Epithelial cell of proximal tubule (primary cell): ENCODE measurements at regions not wholly inside any gene's neighbourhood (a gene's known extent, or its start where the extent isn't known, plus 50 kb on each side); places are given as distances from the start of the nearest gene placed in this dataset.

ENCODE experiments used
- DNase-seq: peaks from one replicate; pipeline ENCODE4 v3.0.0-alpha.2; 2011; ENCODE audit warnings: low read depth
- H3K4me3 ChIP-seq: 2 replicates; pipeline ENCODE4 v1.5.1; 2011; ENCODE audit warnings: low read depth, mild to moderate bottlenecking, low read length
- CTCF ChIP-seq: conservative IDR thresholded peaks from 2 replicates; pipeline ENCODE4 v1.5.1; 2012; ENCODE audit warnings: low read depth, mild to moderate bottlenecking, low read length

- no peak for DNase-seq
- H3K4me3 ChIP-seq = no peak overlapping the region
- TF ChIP-seq CTCF = no peak
Observed at GRCh38 chr2:104598636-104599035, 255.3 kb upstream of the POU3F3 start.

DNA sequence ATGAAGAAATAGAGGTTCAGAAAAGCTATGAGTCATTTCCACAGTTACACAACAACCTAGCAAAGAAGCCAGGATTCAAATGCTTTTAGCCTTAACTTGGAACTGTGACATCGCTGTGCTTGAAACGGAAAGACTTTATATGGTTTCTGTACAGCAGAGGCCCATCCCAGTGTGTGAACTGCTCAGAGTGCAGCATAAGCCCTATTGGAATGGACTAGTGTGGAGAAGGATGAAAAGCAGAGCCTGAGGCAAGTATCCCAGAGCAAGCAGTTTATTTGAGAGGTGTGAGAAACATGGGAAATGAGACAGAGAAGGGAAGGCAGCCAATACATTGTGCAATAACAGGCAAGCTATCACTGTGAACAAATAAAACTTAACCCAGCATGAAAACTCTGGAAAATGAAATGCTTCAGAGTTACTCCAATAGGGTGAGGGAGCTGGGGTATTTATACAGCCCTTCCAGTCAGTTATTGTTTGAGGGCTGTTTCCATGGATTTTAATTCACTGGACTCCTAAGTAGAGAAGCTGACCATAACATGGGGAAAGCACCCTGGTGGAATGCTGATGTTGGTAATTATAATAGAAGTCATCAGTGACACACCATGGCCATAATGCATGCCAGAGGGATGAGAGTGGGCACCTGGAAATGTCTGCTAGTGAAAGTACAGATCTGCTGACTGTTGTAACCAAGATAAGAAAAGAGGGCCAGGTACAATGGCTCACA is 254.0 kb upstream of the POU3F3 start:
- H3K4me3 ChIP-seq = no peak overlapping the region
- peak; percentile 98 for DNase-seq
- no peak for TF ChIP-seq CTCF

- H3K4me3 ChIP-seq = no peak overlapping the region
- no peak for DNase-seq
- TF ChIP-seq CTCF = no peak
Observed at GRCh38 chr2:104606056-104606455, 247.9 kb upstream of the POU3F3 start.

DNA sequence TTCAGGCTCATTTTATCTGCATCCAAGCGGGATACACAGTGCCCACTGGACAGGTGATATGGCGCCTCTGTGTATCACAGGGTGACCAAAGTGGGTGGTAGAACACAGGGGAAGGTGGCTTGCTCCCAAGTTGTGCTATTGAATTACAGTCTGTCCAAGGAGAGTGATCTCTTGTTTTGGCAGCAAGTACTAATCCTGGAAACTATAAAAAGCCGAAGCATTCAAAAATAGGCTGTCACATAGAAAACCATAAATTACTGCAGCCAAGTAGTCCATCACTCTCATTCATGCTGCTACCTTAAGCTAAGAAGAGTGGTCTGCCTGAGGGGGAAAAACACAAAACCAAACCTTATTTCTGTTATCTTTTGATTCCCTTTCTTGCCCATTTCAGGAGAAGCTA is 237.1 kb upstream of the POU3F3 start:
- TF ChIP-seq CTCF = no peak
- no peak for DNase-seq
- no peak overlapping the region for H3K4me3 ChIP-seq

DNA sequence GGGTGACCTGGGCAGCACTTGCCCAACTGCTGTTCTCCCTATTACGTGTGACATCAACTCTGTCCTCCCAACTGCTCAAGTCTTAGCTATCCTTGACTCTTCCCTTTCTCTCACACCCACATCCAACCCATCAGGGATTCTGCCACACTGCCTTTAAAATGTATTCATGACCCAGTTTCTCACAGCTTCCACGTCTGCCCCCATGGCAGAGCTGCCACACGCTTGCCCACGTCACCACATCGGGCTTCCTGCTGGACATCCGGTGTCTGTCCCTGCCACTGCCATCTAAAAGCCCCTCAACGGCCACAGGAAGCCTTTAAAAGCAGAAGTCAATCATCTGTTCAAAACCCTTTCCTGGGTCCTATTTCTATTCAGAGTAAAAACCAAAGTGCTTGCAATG is 233.1 kb upstream of the POU3F3 start:
- DNase-seq = no peak
- TF ChIP-seq CTCF = no peak
- no peak overlapping the region for H3K4me3 ChIP-seq

- TF ChIP-seq CTCF = no peak
Observed at GRCh38 chr2:104635608-104636007, 218.3 kb upstream of the POU3F3 start.

DNA sequence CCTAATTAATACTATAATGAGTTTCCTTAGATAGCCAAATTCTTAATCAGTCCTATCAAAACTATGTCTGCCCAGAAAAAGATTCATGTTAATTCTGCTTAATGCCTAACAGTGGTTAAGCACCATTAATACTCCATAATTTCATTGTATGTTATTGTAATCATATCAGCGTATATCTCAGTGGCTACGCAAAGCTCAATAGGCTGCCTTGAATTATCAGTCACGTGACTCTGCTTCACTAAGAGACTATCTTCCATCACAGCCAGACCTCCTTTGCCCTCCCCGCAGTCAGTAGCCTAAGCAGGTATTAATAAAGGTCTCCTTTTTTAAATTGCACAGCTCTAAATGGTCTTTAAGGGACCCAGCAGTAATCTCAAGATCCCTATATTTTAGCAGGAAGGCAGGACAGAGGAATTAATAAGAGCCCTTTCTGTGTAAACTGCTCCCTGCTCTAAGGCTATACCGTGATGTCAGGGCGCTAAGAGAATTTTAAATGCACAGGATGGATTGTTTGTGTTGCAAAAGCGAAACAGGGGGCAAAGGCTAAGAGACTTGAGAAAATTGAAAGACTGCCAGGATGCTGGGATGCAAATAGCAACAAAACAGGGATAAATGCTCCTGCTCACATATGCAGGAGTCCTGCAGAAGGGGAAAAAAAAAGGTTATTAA is 215.6 kb upstream of the POU3F3 start:
- DNase-seq = no peak
- no peak overlapping the region for H3K4me3 ChIP-seq
- TF ChIP-seq CTCF = no peak

More at GRCh38 chr2:104635608-104636007, 218.3 kb upstream of the POU3F3 start:
- DNase-seq = no peak
- H3K4me3 ChIP-seq = no peak overlapping the region
